Inferior parietal cortex (tissue), 1 donor: ENCODE measurements at regions not wholly inside any gene's neighbourhood (a gene's known extent, or its start where the extent isn't known, plus 50 kb on each side); places are given as distances from the start of the nearest gene placed in this dataset.

Experiments used
- DNase-seq: peaks from one replicate; pipeline ENCODE4 v3.0.0-alpha.2; 2016; ENCODE audit errors: extremely low spot score

DNA sequence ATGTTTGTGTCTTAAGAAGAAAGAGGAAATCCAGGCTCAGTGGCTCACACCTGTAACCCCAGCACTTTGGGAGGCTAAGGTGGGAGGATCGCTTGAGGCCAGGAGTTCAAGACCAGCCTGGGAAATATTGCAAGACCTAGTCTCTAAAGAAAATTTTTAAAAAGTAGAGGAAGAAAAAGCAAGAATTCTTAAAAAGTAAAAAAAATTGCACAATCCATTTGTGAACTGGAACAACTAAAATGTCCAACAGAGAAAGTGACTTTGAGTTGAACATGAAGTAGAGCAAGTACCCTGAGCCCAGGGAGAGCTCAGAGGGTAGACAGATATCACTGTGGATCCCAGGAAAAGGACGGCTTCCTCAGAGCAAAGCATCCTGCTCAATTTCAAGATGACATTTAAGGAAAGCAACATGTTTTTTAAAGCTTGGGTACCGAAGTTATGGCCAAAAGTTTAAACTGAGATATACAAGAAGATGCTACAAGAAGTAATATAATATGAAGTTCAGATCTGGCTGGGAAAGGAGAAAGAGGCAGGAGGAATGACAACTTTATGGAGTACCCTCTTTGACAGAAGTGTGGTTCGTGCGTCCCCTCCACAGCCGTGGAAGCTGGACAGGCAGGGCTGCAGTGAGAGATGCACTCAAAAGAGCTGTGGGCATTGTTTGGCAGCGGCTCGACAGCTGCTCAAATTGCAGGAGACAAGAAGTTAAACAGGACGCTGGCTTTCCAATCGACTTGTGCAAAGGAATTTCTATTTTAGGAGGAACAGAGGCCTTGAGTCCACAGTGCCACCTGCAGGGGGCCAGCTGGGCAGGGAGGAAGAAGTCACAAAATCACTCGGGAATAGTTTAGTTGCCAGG is 201.3 kb downstream of the JCAD start:
- no peak for DNase-seq

DNA sequence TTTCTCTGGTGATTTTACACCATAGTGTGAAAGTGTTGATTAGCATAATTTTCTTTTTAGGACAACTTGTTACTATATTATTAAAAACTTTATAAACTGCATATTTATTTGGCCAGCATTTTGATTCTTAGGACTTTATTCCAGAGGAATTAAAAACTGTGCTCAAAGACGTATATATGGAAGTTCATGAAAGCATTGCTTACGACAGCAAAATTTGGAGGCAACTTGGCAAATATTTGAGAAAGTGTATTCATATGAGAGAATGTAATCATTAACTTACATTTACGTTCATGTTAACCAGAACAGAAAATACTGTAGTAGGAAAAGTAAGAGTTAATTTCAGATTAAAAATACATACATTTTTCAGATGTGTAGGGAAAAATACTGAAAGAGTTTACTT is 203.1 kb downstream of the JCAD start:
- no peak for DNase-seq

DNA sequence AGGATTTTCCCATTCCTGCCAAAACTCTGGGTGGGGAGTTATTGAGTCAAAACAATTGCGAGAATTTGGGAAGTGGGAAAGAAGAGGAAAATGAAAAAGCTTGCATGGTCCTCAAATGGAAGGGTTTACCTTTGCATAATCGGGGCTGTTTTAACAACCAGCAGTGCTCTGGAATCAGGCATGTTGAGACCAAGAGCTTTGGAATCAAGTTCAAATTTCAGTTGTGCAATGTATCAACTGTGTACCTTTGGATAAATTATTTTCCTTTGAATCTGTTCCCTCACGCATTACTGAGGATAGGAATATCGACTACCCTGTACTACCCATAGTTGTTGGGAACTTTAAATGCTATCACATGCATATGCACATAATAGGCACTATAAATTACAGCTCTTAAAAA is 205.5 kb downstream of the JCAD start:
- DNase-seq: no peak

DNA sequence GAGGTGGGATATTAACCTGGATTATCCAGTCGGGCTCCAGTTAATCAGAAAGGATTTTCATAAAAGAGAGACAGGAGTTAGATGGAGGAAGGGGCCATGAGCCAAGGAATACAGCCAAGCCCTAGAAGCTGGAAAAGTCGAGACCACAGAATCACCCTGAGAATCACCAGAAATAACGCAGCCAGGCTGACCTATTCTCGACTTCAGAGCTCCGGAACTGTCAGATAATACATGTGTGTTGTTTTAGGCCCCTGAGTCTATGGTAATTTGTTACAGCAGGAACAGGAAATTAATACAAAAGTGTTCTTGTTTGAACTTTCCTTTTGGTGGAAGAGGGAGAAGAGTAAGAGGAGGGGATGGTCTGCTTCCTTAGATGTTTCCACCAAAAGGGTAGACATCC is 208.1 kb downstream of the JCAD start:
- DNase-seq: no peak

DNA sequence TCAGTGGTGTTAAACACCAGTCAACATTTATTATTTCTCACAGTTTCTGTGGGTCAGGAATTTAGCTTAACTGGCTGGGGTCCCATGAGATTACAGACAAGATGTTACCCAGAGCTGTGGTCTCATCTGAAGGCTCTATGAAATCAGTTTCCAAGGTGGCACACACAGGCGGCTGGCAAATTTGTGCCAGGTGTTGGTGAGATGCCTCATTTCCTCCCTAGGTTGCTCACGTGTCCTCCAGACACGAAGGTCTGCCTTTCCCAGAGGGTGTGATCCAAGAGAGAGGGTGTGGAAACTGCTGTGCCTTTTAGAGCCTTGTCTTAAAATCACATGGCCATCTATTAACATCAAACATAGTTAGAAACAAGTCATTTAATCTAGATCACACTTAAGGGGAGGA is 209.0 kb downstream of the JCAD start:
- no peak for DNase-seq

DNA sequence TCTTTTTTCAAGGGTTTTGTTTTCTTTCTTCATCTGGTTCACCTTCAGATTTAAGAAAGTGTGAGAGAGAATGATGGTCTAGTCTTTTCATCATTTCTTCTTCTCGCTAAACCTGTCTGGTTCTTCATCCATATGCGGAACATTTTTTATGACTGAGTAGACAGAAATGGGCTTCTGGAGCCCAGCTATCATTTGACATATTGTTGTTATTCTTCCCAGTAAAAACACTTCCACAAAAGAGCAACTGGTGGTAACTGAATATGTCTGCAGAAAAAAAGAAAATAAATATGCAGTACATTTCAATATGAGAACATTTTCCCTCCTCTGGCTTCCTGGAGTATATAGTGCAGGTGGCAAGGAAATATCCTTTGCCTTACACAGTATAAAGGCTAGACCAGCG is 209.5 kb downstream of the JCAD start:
- DNase-seq: no peak

DNA sequence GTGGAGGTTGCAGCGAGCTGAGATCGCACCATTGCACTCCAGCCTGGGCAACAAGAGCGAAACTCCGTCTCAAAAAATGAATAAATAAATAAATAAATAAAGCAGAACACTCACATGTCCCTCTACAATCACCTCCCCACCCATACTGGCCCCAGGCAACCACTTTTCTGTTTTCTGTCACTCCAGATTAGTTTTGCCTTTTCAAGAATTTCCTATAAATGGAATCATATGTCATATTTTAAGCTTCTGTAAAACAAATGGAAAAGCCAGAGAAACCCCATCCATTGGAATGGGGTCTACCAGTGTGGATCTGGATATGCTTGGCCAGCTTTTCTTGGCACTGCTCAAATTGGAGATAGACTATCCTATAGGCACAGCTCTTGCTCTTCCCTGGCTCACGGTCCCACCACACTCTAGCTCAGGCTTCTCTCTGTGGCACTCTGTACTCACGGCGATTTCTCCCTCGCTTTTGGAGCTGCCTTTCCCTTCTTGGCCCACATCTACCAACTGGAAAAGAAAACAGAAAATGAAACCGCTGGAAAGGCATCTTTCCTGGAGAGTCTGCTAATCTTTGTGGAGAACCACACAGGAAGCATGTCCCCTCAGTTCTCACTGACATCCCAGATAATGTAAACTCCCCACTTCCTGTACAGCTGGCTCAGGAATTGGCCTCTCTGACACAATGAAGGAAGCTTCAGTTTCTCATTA is 210.1 kb downstream of the JCAD start:
- DNase-seq: no peak

DNA sequence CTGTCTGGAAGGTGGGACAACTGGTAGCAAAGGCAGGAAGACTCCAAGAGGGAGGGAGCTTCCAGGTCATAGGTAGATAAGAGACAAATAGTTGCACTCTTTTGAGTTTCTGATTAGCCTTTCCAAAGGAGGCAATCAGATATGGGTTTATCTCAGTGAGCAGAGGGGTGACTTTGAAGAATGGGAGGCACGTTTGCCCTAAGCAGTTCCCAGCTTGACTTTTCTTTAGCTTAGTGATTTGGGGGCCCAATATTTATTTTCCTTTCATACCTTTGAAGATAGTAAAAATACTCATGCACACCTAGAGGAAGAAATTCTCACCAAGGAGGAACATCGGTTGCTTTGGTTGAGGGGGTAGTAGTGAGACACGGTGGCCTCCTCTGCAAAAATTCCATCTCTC is 212.1 kb upstream of the SVIL start:
- no peak for DNase-seq

DNA sequence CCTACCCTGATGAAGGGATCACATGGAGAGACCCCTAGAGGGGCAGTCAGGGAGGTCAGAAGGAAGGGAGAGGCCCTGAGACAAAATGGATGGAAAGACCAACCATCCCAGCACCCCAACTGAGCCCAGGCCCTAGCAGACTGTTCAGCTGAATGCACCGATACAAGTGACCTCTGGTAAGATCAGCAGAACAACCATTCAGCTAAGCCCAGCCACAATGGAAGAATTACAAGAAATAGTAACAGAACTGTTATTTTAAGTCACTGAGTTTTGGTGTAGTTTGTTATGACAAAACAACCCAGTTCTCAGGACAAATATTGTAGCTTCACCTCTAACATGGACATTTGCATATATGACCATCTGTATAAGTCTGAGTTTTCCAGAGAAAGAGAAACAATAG is 210.4 kb upstream of the SVIL start:
- no peak for DNase-seq

DNA sequence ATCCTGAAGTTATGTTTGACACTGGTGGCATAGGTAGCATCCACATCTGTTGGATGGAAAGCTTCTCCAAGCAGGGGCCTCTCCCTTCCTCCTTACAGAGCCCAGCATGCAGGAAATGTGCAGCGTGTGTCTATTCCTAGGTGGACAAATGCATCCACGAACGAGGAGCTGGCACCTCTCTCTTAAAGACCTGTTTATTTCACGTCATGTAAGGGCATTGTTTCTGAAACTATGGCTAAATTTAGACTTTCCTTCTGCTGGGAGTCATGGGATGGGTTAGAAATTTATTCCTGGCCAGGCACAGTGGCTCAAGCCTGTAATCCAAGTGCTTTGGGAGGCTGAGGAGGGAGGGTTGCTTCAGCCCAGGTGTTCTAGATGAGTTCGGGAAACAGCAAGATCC is 208.4 kb upstream of the SVIL start:
- no peak for DNase-seq

DNA sequence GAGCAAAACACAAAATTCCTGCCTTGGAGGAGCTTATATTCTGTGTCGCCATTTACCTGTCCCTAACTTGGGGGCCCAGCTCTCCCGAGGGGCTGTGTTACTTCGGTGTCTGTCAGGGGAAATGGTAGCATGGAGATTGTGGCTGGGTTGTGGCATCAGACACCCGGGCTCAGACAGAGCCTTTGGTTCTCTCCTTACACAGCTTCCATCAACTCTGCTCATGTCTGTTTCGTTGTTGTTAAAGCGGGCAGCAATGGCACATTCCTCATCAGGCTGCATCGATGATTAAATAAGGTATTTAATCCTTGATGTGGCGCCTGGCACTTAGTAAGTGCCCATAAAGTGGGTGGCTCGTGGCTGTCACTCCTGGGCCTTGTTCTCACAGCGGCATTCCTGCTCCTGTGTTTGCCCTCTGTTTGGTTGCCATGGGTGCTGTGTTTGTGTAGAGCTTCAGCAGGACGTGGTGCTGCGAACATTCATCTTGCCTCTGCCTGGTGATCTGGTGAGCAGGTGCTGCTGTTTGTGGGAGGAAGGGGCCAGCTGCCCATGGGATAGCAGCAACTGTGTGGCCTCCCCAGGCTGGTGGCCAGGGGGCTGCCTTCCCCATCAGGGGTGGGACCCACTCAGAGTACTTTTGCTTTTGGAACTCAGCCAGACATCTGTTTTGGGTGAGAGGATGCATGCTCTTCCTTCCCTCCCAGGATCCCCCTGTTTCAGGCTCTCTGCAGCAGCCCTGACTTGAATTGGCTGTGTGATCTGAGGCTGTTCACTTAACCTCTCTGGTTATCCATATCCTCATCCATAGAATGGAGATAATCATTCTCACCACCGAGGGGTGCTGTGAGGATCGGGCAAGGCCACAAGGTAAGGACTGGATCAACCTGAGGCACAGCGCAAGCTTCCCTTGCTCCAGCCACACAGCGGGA is 207.2 kb upstream of the SVIL start:
- no peak for DNase-seq

DNA sequence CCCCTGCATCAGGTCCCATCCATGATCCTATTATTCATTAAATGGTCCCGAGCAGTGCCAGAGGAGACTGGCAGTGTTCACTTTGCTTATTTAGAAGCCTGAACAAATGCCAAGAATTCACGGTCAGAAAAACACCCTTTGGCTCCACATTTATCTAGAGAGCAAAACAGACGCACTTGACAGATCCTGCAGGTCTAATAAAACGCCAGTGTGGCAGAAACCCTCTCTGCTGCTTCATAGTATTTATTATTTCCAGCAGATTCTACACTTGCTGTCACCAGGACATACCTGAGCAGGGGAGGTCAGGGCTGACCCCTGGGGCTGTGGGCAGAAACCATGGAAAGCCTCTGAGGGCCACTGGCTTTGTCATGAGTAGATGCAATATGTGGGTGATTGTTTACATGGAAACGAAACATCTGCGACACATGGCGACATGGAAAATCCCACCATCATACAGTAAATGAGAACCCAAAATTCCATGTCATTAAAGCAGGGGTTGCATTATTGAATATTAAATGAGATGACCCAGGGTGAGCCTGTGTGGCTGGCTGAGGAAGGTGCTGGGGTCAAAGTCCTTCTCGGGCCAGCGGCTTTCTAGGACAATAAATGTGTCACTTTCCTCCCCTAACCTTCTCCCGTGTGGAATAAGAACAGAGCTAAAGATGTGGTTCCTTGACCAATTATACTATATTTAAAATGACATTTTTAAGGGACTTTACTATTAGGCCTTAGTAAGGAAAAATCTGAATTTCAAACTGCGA is 205.9 kb upstream of the SVIL start:
- DNase-seq: no peak

DNA sequence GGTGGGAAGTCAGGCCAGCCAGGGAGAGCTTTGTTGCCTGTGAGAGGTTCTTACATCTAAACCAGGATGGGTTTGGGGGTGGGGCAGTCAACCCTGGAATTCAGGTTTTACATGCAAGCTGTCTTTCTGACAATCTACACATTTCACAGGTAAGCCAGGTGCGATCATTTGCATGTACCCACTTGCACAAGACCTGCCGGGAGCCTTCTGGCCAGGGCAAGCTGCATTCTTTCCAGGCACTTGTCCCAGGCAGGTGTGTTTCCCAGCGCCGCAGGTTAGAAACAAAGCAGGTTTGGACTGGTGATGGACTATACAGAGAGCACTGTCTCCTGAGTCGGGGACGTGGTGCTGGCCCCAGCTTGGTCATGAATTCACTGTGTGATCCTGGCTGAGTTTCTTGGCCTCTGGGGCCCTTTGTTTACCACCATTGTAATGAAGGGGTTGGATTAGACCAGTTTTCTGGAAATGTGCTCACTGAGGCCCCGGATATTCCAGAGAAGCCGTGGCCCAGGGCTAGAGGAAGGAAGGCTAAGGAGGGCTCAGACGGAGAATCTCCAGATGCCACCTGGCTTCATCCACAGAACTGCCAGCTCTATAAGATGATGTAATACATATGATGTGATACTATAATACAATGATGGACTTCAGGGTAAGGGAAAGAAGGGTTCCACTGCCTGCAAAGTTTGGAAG is 205.2 kb upstream of the SVIL start:
- no peak for DNase-seq

DNA sequence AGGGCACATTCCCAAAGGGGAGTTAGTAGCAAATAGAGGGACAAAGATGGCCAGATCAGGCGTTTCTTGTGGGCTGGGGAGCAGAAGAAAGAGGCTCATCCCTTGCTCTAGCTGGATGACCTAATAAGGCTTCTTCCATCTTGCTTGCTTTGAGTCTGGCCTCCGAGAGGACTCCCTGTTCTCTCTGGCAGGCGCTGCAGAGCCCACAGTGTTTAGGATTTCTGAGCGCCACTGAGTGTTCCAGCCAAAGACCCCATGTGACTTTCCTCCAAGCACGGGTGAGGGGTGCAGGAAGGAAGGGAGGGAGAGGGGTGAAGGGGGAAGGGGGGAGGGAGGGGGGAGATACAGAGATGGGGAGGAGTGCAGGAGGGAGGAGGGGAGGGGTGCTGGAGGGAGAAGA is 203.8 kb upstream of the SVIL start:
- DNase-seq: no peak

DNA sequence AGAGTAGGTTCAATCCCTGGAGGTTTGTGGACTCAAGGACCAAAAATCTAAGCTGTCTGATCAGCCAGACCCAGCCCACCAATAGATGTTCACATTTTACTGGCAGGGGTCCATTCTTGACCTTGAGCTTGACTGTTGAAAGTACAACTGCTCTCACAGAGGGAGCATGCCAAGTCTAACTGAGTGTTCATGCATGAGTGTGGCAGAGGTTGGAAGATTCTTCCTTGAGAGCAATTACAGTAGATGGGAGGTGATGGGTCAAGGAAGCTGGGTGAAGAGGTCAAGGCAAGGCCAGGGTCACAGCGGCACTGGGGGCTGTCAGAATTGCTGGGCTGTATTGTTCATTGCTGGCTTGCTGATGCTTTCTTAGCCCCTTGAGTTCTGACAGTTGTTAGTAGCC is 202.8 kb upstream of the SVIL start:
- DNase-seq: no peak

DNA sequence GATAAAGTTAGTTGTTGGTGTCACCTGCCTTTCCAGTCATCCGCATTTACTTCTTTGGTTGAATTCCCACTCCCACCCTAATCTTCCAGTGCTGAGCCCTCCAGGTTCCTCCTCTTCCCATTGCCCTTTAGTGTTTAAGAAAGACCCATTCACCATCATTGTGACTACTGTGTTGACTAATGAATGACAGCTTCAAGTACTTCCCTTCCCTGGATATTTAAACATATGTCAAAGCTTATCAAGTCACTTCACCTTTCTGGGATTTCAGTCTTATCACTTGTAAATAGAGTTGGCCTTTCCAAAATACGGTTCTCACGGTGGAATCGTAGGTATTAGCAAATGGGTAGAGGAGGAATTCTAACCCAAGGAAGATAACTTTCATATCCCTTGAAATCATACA is 201.6 kb upstream of the SVIL start:
- no peak for DNase-seq

DNA sequence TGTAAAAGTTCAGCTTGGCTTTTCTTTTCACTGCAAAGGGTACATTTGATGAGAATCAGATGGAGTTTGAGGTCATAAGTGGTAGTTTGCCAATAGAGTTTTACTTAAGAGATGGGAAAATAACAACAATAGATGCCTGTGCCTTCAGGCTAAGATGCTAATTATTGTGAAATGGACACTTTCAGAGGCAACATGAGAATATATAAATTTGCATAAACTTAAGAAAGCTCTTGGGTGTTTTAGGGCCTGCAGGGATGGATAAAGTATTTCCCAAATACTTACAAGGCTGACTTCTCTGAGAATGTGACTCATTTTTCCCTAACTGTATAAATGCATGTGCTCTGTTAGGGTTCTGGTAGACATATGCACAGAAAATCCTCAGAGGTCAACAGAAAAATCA is 200.3 kb upstream of the SVIL start:
- no peak for DNase-seq

DNA sequence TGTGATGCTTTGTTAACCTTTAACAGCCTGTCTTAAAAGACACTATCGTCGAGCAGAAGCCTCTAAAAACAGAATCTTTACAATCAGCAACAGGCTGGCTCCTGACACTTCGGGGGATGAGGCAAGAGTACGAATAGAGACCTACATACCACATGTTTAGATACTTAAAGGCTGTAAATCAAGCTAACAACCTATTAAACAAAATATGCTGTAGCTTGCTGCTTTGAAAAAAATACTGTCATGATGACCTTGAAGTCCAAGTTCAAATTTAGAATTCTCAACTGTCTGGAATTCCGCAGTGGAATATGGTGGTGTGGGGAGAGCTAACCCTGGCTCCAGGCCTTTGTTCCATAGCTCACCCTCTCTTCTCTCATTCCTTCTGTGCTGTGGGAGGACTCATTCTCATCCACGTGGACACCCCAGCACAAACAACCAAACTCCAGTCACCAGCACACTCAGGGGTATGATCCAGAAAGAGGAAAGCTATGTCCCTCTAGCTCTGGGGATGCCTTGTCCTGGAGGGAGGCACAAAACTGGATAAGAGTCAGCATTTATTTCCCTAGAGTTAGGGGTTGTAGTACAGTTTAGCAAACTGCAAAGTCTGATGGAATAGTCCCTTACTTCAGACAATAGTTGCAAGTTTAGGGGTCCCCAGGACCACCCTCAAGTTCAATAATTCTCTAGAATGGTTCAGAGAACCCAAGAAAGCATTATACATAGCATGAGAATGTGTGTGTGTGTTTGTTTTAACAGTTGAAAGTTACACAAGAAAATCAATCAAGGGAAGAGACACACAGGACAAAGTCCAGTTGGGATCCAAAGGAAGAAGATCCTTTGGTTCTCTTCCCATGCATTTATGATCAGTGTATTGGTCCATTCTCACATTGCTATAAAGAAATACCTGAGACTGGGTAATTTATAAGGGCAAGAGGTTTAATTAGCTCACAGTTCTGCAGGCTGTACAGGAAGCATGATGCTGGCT is 196.1 kb upstream of the SVIL start:
- no peak for DNase-seq

DNA sequence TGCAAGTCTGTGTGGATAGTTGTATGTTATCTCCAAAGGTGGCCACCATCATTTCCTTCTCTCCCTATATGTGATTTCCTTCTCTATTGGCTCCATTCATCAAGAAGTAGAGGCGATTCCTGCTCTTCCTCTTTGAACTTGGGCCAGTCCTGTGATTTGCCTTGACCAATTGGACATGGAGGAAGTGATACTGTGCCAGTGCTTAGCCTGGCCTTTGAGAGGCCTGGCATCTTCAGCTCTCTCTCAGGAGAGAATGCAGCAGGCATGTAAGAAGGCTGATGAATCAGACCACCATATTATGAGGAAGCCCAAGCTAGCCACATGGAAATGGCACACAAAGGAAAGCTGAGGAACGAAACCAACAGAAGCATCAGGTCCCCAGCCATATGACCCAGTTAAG is 195.0 kb upstream of the SVIL start:
- DNase-seq: no peak

DNA sequence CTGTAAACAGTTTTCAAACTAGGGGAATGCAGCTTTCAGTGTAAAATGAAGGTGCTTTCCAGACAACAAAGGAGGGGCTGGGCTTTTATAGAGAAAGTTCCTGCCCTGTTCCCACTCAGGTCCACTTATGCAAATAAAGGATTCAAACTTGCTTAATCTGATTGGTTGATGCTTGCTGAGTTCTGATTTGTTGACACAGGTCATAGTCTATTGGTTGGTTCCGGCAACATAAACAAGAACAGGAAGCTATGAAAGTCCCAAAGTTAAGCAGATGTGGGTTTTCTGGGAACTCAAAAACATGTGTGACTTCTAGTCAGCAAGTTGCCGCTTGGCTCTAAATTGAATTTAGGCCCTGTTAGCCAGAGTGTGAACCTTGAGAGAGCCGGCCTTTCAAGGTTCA is 194.2 kb upstream of the SVIL start:
- no peak for DNase-seq
